Activated T-cell treated with anti-CD3 and anti-CD28 coated beads, Interleukin-2, amount 50 U/mL, for 4 hours (primary cell): ENCODE measurements at regions not wholly inside any gene's neighbourhood (a gene's known extent, or its start where the extent isn't known, plus 50 kb on each side); places are given as distances from the start of the nearest gene placed in this dataset.

Source experiments
- ATAC-seq, 2 donors: fragments of 200-7000 bp; cut with Tn5 transposase; one replicate each; pipeline ENCODE4 v1.10.0; 2021
- DNase-seq: peaks from one replicate; pipeline ENCODE4 v3.0.0-alpha.2; 2020
- H3K27me3 Mint-ChIP-seq: one replicate; pipeline ENCODE4 v1.8.0; 2021; ENCODE audit warnings: low read depth, mixed read lengths
- H3K36me3 Mint-ChIP-seq: one replicate; pipeline ENCODE4 v1.8.0; 2022; ENCODE audit warnings: mixed read lengths; ENCODE audit not compliant: insufficient read depth
- H3K4me1 Mint-ChIP-seq: one replicate; pipeline ENCODE4 v1.8.0; 2021; ENCODE audit warnings: low read depth, mixed read lengths
- H3K4me3 Mint-ChIP-seq: one replicate; pipeline ENCODE4 v1.8.0; 2021; ENCODE audit warnings: mild to moderate bottlenecking, moderate library complexity, mixed read lengths
- H3K9me3 Mint-ChIP-seq: one replicate; pipeline ENCODE4 v1.8.0; 2021; ENCODE audit warnings: mixed read lengths

- no peaks in the 10 kb centered on the region for H3K27me3 Mint-ChIP-seq
- ATAC-seq (no peak), DNase-seq (no peak)
- no peak overlapping the region for H3K4me3 Mint-ChIP-seq
- H3K36me3 Mint-ChIP-seq = no peaks in the 10 kb centered on the region
- no peaks in the 10 kb centered on the region for H3K4me1 Mint-ChIP-seq
- H3K9me3 Mint-ChIP-seq = peaks cover 10% of the 10 kb centered on the region
These were observed 345.9 kb upstream of the SMIM30 start for GRCh38 chr7:113464096-113464855.

- ATAC-seq = no peak
These were observed 341.7 kb upstream of the SMIM30 start for GRCh38 chr7:113460067-113460466.

GRCh38 chr7:113456533-113456932 is 338.2 kb upstream of the SMIM30 start:
- Mint-ChIP-seq H3K27me3 (no peaks in the 10 kb centered on the region), H3K4me3 (no peak overlapping the region), H3K9me3 (no peaks in the 10 kb centered on the region), H3K4me1 (no peaks in the 10 kb centered on the region), H3K36me3 (no peaks in the 10 kb centered on the region)
- no peak for ATAC-seq
- no peak for DNase-seq

More at GRCh38 chr7:113460067-113460466, 341.7 kb upstream of the SMIM30 start:
- no peak for DNase-seq
- Mint-ChIP-seq H3K4me1 (no peaks in the 10 kb centered on the region), H3K9me3 (peaks cover 4% of the 10 kb centered on the region), H3K27me3 (no peaks in the 10 kb centered on the region), H3K36me3 (no peaks in the 10 kb centered on the region), H3K4me3 (no peak overlapping the region)

GRCh38 chr7:113454597-113455169 is 336.3 kb upstream of the SMIM30 start:
- ATAC-seq (no peak), DNase-seq (no peak)
- H3K36me3 Mint-ChIP-seq = no peaks in the 10 kb centered on the region
- no peaks in the 10 kb centered on the region for H3K27me3 Mint-ChIP-seq
- H3K9me3 Mint-ChIP-seq = no peaks in the 10 kb centered on the region
- no peak overlapping the region for H3K4me3 Mint-ChIP-seq
- H3K4me1 Mint-ChIP-seq = no peaks in the 10 kb centered on the region

GRCh38 chr7:113452245-113452644 is 333.9 kb upstream of the SMIM30 start:
- no peak overlapping the region for H3K4me3 Mint-ChIP-seq
- no peaks in the 10 kb centered on the region for H3K36me3 Mint-ChIP-seq
- H3K9me3 Mint-ChIP-seq = no peaks in the 10 kb centered on the region

GRCh38 chr7:113446791-113447190 is 328.4 kb upstream of the SMIM30 start:
- Mint-ChIP-seq H3K27me3 (no peaks in the 10 kb centered on the region), H3K4me3 (no peak overlapping the region), H3K9me3 (no peaks in the 10 kb centered on the region), H3K36me3 (no peaks in the 10 kb centered on the region), H3K4me1 (no peaks in the 10 kb centered on the region)
- DNase-seq = no peak
- no peak for ATAC-seq

More at GRCh38 chr7:113452245-113452644, 333.9 kb upstream of the SMIM30 start:
- ATAC-seq (no peak), DNase-seq (no peak)
- Mint-ChIP-seq H3K27me3 (no peaks in the 10 kb centered on the region), H3K4me1 (no peaks in the 10 kb centered on the region)

- Mint-ChIP-seq H3K36me3 (no peaks in the 10 kb centered on the region), H3K4me3 (no peak overlapping the region), H3K4me1 (no peaks in the 10 kb centered on the region), H3K27me3 (no peaks in the 10 kb centered on the region), H3K9me3 (no peaks in the 10 kb centered on the region)
- ATAC-seq (no peak), DNase-seq (no peak)
These were observed 328.0 kb upstream of the SMIM30 start for GRCh38 chr7:113446391-113446790.

- DNase-seq = no peak
These were observed 325.9 kb upstream of the SMIM30 start for GRCh38 chr7:113444261-113444660.

GRCh38 chr7:113440173-113440572 is 321.8 kb upstream of the SMIM30 start:
- Mint-ChIP-seq H3K36me3 (no peaks in the 10 kb centered on the region), H3K4me3 (no peak overlapping the region), H3K4me1 (no peaks in the 10 kb centered on the region), H3K27me3 (no peaks in the 10 kb centered on the region), H3K9me3 (peaks cover 8% of the 10 kb centered on the region)
- DNase-seq (no peak), ATAC-seq (no peak)

More at GRCh38 chr7:113444261-113444660, 325.9 kb upstream of the SMIM30 start:
- Mint-ChIP-seq H3K4me3 (no peak overlapping the region), H3K9me3 (no peaks in the 10 kb centered on the region), H3K36me3 (no peaks in the 10 kb centered on the region), H3K27me3 (no peaks in the 10 kb centered on the region), H3K4me1 (no peaks in the 10 kb centered on the region)
- no peak for ATAC-seq

- DNase-seq = no peak
- Mint-ChIP-seq H3K4me3 (no peak overlapping the region), H3K9me3 (no peaks in the 10 kb centered on the region), H3K27me3 (no peaks in the 10 kb centered on the region), H3K36me3 (no peaks in the 10 kb centered on the region), H3K4me1 (no peaks in the 10 kb centered on the region)
- no peak for ATAC-seq
These were observed 313.1 kb upstream of the SMIM30 start for GRCh38 chr7:113431406-113431805.

- H3K36me3 Mint-ChIP-seq = no peaks in the 10 kb centered on the region
- H3K9me3 Mint-ChIP-seq = no peaks in the 10 kb centered on the region
- H3K4me3 Mint-ChIP-seq = no peak overlapping the region
- H3K27me3 Mint-ChIP-seq = no peaks in the 10 kb centered on the region
- H3K4me1 Mint-ChIP-seq = peaks cover 3% of the 10 kb centered on the region
- no peak for DNase-seq
- no peak for ATAC-seq
These were observed 305.9 kb upstream of the SMIM30 start for GRCh38 chr7:113424185-113424817.

GRCh38 chr7:113421696-113422330 is 303.5 kb upstream of the SMIM30 start:
- Mint-ChIP-seq H3K36me3 (no peaks in the 10 kb centered on the region), H3K9me3 (no peaks in the 10 kb centered on the region), H3K4me1 (peaks cover 3% of the 10 kb centered on the region), H3K4me3 (no peak overlapping the region), H3K27me3 (no peaks in the 10 kb centered on the region)
- peak; percentile 98 for ATAC-seq
- DNase-seq = peak; percentile 55

GRCh38 chr7:113414401-113415035 is 296.2 kb upstream of the SMIM30 start:
- Mint-ChIP-seq H3K27me3 (peaks cover 2% of the 10 kb centered on the region), H3K4me1 (no peaks in the 10 kb centered on the region), H3K36me3 (no peaks in the 10 kb centered on the region), H3K9me3 (no peaks in the 10 kb centered on the region), H3K4me3 (no peak overlapping the region)
- DNase-seq (no peak), ATAC-seq (no peak)

GRCh38 chr7:113412410-113412809 is 294.1 kb upstream of the SMIM30 start:
- DNase-seq = no peak
- no peak for ATAC-seq
- no peaks in the 10 kb centered on the region for H3K9me3 Mint-ChIP-seq
- H3K27me3 Mint-ChIP-seq = peaks cover 2% of the 10 kb centered on the region
- H3K4me1 Mint-ChIP-seq = no peaks in the 10 kb centered on the region
- no peaks in the 10 kb centered on the region for H3K36me3 Mint-ChIP-seq
- H3K4me3 Mint-ChIP-seq = no peak overlapping the region
